ENCODE measurements at regions not wholly inside any gene's neighbourhood (a gene's known extent, or its start where the extent isn't known, plus 50 kb on each side); places are given as distances from the start of the nearest gene placed in this dataset.

DNA sequence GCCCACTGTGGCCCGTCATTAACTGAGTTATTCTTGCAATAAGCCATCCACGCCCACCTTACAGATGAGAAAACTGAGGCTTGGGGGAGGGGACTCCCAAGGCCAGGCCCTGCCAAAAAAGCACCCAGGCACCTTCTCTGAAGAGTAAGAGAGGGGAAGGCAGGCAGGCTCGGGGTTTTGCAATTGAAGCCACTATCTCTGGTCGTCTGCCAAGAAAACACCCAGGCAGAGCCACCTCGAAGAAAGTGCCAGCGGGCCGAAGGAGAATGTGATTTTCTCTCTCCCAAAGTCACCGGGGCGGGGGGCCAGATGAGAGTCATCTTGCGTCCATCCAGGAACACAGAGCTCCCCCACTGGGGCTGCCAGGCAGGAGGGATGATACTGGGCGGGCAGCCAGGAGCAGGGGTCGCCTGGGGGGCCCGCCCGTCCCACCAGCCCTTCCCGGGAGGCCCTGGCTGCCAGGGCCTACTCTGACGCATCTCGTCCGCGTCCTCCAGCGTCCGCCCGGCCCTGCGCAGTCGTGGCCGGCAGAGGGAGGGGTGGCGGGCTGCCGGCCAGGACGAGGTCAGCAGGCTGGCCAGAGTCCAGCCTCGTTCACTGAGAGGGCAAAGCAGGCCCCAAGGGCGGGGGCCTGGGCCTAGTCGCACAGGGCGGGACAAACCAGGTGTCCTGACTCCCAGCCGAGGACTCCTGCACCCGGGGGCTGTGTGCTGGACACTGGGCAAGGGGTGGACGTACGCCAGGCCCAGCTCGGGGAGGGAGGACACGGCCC lies 74.3 kb downstream of the RFLNA start:
- no peak for DNase-seq (ENCODE audit: low spot score)

DNA sequence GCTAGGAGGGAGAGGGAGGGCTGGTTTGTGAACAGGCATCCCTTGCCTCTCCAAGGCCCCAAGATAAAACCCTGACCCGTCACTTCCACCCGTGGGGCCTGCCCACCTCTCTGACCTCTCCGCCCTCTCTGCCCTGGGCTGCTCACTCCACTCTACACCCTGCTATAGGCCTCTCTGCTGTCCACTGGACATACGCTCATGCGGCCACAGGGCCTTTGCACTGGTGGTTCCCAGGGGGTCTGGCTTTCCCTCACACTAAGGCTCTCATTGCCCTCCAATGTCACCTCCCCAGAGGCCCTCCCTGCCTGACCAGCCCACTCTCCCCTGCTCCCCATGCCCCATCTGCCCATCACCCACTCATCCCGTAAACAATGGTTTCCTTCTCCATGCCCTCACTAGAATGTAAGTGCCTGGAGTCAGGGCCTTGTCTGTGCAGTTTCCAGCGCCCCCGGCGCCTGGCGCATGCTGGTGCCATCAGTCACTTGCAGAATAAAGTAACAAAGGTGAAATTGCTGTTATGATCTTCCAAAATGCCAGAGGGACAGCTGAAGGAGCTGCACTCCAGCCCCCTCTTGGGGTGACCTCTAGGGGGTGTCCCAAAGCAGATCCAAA lies 73.6 kb downstream of the RFLNA start:
- no peak for DNase-seq (ENCODE audit: low spot score)

DNA sequence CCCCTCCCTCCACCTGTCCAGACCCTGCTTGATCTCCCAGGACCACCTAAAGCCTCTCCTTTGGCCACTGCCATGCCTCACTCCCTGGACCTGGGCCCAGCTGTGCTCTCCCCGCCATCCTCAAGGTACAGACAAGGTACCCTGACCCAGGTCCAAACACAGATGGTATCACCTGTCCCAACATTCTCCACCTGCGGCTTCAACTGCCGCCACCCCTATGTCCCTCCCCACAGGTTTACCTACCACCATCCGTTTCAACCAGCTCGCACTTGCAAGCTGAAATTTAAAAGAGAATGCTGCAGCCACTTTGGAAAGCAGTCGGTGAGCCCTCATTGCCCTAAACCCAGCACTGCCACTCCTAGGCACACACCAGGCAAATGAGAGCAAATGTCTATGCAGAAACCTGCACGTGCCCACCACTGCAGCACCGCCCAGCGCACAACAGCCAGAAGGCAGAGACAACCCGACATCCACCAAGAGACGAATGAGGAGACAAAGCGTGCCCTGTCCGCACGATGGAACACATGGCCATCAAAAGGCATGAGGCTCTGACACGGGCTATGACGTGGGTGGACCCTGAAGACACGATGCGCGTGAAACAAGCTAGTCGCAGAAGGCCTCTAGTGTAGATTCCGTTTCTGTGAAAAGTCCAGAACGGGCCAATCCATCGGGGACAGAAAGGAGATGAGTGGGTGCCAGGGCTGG lies 71.0 kb downstream of the RFLNA start:
- no peak for DNase-seq (ENCODE audit: low spot score)

All from D341Med (cell line).